A204.1 (cell line): ENCODE measurements at regions not wholly inside any gene's neighbourhood (a gene's known extent, or its start where the extent isn't known, plus 50 kb on each side); places are given as distances from the start of the nearest gene placed in this dataset.
"Not testable (repeated sequence)": the region's sequence is repeated elsewhere in the genome, so short reads cannot be mapped to it uniquely, and the experiment has no call there.

ENCODE experiments used
- FAIRE-seq: peaks from 2 replicates; lab custom pipeline; 2012; peaks lifted over from hg19 to GRCh38; lab: Jason Lieb, UNC

DNA sequence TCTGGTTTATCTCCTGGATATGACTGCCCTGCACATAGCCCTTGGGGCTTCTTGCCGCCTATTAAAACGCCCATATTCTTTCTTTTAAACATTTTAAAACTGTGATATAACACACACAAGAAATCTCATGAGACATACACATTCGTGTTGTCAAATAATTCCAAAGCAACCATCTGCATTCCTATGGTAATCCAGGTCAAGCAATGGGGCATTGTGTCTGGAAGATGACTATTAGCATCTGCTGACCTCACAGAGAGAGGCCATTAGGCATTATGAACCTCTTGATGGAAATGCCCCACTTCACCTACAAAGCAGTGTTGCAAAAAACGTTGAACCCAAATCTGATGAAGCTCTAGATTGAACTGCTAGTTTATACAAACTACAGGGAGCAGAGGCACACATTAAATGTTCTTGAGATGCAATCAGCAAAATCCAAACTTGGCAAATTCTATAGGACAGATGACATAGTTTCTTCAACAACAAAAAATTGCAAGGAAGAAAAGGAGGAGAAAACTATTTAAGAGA lies 513.8 kb upstream of the CCDC196 start:
- no peak for FAIRE-seq

DNA sequence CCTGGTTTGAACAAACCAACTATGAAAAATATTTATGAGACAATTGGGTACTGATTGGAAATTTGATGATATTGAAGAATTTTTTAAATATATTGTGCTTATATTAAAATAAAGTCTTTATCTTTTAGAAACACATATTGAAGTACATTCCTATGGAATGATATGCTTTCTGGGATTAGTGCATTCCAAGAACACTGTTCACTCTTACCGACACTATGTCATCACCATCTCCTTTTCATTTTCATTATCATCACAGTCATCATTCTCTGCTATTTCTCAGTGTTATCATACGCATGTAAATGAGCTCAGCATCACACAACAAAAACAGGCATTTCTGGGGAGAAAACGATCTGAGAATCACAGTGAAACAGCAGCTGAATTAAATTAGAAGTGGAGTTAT lies 513.3 kb upstream of the CCDC196 start:
- no peak for FAIRE-seq

DNA sequence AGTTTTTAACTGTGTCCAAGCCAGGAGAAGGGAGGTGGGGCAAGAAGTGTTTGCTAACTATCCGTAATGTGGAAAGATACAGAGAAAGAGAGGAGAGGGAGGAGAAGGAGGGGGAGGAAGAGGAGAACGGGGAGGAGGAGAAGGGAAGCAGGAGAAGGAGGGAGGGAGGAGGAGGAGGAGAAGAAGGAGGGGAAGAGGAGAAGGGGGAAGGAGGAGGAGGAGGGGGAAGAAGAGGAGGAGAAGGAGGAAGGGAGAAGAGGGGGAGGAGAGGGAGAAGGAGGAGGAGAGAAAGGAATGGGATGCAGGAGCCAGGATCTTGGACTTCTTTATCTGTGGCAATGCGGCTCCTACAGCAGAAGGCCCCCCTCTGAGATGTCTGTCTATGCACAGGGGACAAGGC lies 510.3 kb upstream of the CCDC196 start:
- no peak for FAIRE-seq

GRCh38 chr14:65976761-65977404 lies 509.3 kb upstream of the CCDC196 start:
- no peak for FAIRE-seq

GRCh38 chr14:65981192-65981843 lies 504.9 kb upstream of the CCDC196 start:
- no peak for FAIRE-seq

DNA sequence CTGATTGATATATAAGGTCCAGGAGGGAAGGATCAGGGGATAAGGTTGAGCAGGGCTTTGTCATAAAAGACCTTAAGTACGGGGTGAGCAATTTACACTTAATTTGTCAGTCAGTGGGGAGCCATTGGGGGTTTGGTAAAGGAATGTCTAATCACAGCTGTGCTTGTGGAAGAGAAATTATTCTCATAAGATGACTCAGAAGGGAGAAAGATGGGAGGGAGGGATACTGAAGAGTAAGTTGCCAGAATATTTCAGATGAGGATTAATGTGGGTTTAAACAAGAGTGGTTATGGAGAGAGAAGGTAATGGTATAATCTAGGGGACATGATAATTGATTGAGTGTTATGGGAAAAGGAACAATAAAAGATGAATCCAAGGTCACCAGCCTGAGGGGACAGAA lies 500.1 kb upstream of the CCDC196 start:
- FAIRE-seq, result no peak

DNA sequence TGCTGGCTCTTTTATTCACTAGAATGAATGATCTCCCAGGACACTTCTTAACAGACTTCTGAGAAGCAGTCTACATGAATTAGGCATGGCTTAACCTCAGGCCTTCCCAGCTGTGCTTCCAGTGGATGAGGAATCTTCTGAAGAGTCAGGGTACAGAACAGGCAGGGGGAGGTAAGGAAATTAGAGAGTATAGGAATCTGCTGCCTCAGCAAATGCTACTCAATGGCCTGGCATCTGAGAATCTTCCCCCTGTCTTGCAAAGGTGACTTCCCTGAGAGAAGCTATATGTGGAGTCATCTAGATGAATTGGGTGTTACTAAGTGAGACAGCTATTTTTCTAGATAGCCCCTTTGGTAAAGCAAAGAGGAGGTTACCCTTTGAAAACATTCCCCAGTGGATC lies 496.2 kb upstream of the CCDC196 start:
- FAIRE-seq, result no peak

GRCh38 chr14:65991104-65991503 lies 495.1 kb upstream of the CCDC196 start:
- no peak for FAIRE-seq

- FAIRE-seq, result not testable (repeated sequence)
Observed at GRCh38 chr14:65991935-65992334, 494.2 kb upstream of the CCDC196 start.

- no peak for FAIRE-seq
Observed at GRCh38 chr14:65993103-65993502, 493.1 kb upstream of the CCDC196 start.

DNA sequence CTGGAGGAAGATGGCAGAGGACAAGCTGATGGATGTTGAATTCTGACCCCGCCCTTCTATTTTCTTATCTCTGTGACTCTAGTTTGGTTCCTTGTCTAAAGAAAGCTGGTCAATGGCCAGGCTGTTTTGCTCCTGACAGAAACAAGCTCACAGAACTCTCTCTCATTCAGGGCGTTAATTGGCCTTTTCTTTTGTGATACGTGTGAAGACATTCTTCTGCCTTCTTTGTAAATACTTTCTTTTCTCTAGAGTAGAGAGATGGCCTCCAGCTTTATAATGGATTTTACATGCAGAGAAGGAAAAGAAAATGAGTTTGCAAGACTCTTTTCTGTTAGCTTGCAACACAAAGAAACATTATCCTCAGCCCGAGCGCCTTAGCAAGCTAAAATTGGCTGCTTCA lies 492.2 kb upstream of the CCDC196 start:
- FAIRE-seq, result no peak

DNA sequence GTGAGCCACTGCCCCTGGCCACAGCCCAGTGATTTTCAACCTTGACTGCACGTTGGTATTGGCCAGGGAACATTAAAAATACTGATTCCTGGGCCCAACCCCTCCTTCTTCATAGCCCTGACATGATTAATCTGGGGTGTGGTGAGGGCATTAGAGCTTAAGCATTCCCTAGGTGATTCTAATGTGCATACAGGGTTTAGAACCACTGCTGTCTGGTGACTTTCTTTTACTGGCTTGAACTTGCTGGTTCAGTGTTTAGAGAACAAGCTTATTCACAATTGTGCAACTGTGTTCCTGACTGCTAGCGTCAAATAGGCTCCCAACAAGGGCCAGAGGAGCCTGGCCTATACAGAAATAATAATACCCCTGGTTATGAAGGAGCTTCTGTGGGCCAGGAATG lies 488.8 kb upstream of the CCDC196 start:
- FAIRE-seq, result no peak

- no peak for FAIRE-seq
Observed at GRCh38 chr14:65999865-66000264, 486.3 kb upstream of the CCDC196 start.

DNA sequence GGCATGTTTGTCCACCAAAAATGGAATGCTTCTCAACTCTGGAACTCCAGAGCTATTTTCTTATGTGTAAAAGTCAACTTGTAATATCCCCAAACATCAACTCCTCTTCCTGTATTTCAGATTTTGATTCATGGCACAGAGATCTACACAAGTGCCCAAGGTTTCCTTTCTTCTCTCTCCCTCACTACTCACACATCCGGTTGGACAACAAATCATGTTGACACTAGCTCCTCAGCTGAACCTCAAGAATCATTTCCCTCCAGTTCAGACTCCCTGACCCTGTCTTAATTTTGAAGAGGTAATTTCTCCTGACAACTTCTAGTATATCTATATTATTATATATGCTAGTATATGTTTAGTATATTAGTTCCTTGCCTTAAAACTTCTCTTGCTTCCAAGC lies 485.4 kb upstream of the CCDC196 start:
- no peak for FAIRE-seq

DNA sequence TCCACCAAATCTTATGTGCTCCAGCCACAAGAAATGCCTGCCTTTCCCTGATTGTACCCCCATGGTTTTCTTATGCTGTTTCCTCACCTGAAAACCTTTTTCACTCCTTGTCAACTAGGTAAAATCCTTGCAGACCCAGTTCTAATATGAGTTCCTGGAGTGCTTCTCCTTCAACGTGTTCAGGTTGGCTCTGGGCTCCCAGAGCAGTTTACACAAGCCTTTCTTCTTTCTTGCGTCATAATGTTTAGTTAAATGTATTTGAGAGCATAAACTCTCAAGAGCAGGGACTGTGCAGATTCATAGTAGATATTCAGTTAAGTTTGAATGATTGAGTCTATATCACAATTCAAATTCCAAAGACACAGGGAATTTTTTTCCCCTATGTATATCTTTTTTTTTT lies 484.8 kb upstream of the CCDC196 start:
- FAIRE-seq, result no peak

DNA sequence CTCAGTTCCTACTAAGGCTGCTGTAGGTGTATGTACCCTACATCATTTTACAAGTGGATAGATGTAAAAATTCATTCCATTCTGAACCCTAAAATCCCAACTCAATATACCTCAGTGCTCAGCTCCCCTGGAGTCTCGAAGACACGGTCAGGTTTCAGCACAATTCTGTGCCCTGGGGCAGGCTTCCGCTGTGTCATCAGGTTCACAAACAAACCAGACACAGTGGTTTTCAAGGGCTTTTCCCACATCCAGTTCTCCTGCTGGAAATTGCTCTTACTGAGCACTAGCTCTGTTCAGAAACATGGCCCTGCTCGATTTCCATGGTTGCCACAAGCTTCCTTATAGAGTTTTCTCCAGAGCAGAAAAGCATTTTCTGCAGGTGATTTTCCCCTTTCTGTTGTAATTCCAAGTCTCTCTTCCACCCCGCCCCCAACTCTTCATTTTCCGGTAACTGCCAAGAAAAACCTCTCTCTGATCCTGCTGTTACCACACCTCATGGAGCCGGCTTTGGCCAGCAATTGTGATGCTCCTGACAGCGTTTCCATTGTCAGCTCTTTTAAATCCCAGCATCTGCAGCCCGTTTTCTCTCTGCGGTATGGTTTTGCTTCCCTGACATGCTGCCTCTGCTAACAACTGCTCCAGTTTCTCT lies 483.0 kb upstream of the CCDC196 start:
- FAIRE-seq, result no peak

- FAIRE-seq, result no peak
Observed at GRCh38 chr14:66005900-66006434, 480.2 kb upstream of the CCDC196 start.

DNA sequence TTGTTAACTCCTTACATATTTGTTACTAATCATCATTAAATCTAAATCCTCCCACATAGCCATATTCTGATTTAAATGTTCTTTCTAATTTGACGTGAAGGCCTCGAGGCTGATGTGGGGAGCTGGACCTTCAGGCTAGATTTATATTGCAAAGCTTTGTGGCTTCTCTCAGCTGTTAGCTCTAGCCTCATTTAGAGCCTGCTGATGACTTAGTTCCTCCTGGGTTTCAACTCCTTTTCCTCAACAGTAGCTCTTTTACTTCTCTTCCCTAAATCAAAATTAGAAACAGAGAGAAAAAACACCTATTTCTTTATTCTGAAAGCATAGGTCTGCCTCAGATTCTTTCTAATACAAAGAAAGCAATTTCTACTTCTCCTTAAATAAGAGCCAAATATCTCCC lies 477.5 kb upstream of the CCDC196 start:
- FAIRE-seq, result no peak

- no peak for FAIRE-seq
Observed at GRCh38 chr14:66009089-66009488, 477.1 kb upstream of the CCDC196 start.

- FAIRE-seq, result no peak
Observed at GRCh38 chr14:66010695-66011094, 475.5 kb upstream of the CCDC196 start.

GRCh38 chr14:66011855-66012254 lies 474.3 kb upstream of the CCDC196 start:
- no peak for FAIRE-seq

- not testable (repeated sequence) for FAIRE-seq
Observed at GRCh38 chr14:66013607-66014006, 472.6 kb upstream of the CCDC196 start.

DNA sequence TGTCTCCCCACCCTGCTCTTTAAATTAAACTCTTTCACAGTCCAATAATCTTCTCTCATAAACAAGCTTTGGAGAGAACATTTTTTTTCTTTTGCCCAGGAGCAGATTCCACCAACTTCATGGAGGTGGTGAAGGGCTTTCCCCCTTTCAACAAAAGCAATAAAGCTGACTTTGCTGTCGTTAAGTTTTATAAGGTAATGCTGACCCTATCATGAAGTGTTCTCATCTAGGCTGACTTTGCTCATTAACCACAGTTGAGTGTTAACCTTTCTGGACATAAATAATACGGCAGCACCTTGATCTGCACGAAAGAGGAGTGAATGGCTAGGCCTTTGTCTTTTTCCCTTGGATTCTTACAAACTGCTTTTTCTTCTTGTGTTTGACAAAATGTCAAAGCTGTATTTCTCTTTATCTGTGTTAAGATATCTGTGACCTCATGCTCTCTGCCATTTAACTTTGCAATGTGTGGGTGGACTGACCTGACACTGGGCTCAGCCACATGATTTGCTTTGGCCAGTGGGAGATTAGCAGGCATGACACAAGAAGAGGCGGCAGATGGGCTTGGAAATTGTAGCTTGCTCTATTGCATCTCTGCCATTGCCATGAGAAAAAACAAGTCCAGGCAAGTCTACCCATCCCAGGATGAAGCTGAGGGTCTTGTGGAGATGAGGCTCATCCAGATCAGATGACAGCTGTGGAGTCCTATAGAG lies 470.9 kb upstream of the CCDC196 start:
- no peak for FAIRE-seq
